H1 (cell line): ENCODE measurements at regions not wholly inside any gene's neighbourhood (a gene's known extent, or its start where the extent isn't known, plus 50 kb on each side); places are given as distances from the start of the nearest gene placed in this dataset.
"Not testable (repeated sequence)": the region's sequence is repeated elsewhere in the genome, so short reads cannot be mapped to it uniquely, and the experiment has no call there.

ENCODE experiments used
- CTCF ChIA-PET: fragments of 300-600 bp; sonication (Branson Sonifier 250); formaldehyde crosslinking; loops from one replicate; lab custom pipeline; 2021; ENCODE audit not compliant: partially characterized antibody; lab: Charles Lee
- POLR2A ChIA-PET: fragments of 300-600 bp; sonication (Branson Sonifier 250); formaldehyde crosslinking; loops from one replicate; lab custom pipeline; 2021; ENCODE audit warnings: inconsistent platforms; ENCODE audit not compliant: partially characterized antibody; lab: Charles Lee
- DNase-seq, 2 experiments: peaks; one replicate each; pipeline versions ENCODE4 v3.0.0 to v3.0.0-alpha.2; 2010 to 2022; ENCODE audit warnings: low spot score in 2 of 2, low read depth in 1 of 2, mixed read lengths in 1 of 2
- FAIRE-seq: peaks from 2 replicates; lab custom pipeline; 2011; peaks lifted over from hg19 to GRCh38; lab: Jason Lieb, UNC
- H2AFZ ChIP-seq: 2 replicates; pipeline ENCODE4 v1.8.1; 2012; ENCODE audit warnings: low read length, inconsistent platforms
- H2AK5ac ChIP-seq: 2 replicates; pipeline ENCODE4 v1.6.1; 2013; ENCODE audit warnings: low read depth, low read length
- H2BK120ac ChIP-seq: replicated peaks from 2 replicates; pipeline ENCODE3; 2013; ENCODE audit warnings: low read depth, low read length, inconsistent platforms
- H2BK12ac ChIP-seq: 2 replicates; pipeline ENCODE4 v1.6.1; 2013; ENCODE audit warnings: low read depth, low read length
- H2BK15ac ChIP-seq: 2 replicates; pipeline ENCODE4 v1.6.1; 2013; ENCODE audit warnings: low read length
- H2BK20ac ChIP-seq: 2 replicates; pipeline ENCODE4 v1.6.1; 2013; ENCODE audit warnings: low read length
- H2BK5ac ChIP-seq: 2 replicates; pipeline ENCODE4 v1.6.1; 2013; ENCODE audit warnings: low read depth, low read length
- H3K14ac ChIP-seq: 2 replicates; pipeline ENCODE4 v1.6.1; 2013; ENCODE audit warnings: inconsistent platforms; ENCODE audit not compliant: insufficient read length
- H3K18ac ChIP-seq: 2 replicates; pipeline ENCODE4 v1.6.1; 2013; ENCODE audit warnings: low read length; ENCODE audit errors: extremely low read depth
- H3K23ac ChIP-seq: 2 replicates; pipeline ENCODE4 v1.6.1; 2013; ENCODE audit warnings: inconsistent platforms; ENCODE audit not compliant: insufficient read length
- H3K23me2 ChIP-seq: 2 replicates; pipeline ENCODE4 v1.6.1; 2013; ENCODE audit warnings: low read depth, low read length
- H3K27ac ChIP-seq: 2 replicates; pipeline ENCODE4 v1.6.1; 2011; ENCODE audit warnings: low read depth, low read length, inconsistent platforms
- H3K27me3 ChIP-seq, 4 experiments: replicated peaks in 1 of 4; 1 replicate in 1 of 4; 2 replicates in 3 of 4; pipeline versions ENCODE4 v1.6.1 to v1.8.1; 2011 to 2013; ENCODE audit warnings: low read length in 3 of 4, mild to moderate bottlenecking in 3 of 4, inconsistent platforms in 2 of 4, mixed read lengths in 2 of 4, moderate library complexity in 1 of 4; ENCODE audit not compliant: control insufficient read depth in 3 of 4, insufficient read depth in 3 of 4; ENCODE audit errors: extremely low read depth in 1 of 4
- H3K36me3 ChIP-seq, 4 experiments: 2 replicates each; pipeline versions ENCODE4 v1.6.1 to v1.8.1; 2011 to 2013; ENCODE audit warnings: mild to moderate bottlenecking in 4 of 4, low read length in 3 of 4, moderate library complexity in 2 of 4, control low read depth in 1 of 4, inconsistent platforms in 1 of 4; ENCODE audit not compliant: insufficient read depth in 4 of 4, control insufficient read depth in 2 of 4
- H3K4ac ChIP-seq: replicated peaks from 2 replicates; pipeline ENCODE3; 2013; ENCODE audit warnings: low read length, low read depth, mixed read lengths, inconsistent platforms; ENCODE audit not compliant: insufficient read length
- H3K4me1 ChIP-seq, 4 experiments: replicated peaks in 1 of 4; 1 replicate in 1 of 4; 2 replicates in 3 of 4; pipeline versions ENCODE4 v1.6.1 to v1.8.1; 2011 to 2013; ENCODE audit warnings: low read length in 3 of 4, inconsistent platforms in 2 of 4, mixed read lengths in 1 of 4; ENCODE audit not compliant: insufficient read depth in 4 of 4, control insufficient read depth in 3 of 4
- H3K4me2 ChIP-seq, 2 experiments: 2 replicates each; pipeline versions ENCODE4 v1.6.1 to v1.8.1; 2011 to 2013; ENCODE audit warnings: low read depth in 2 of 2, low read length in 2 of 2, control low read depth in 1 of 2, inconsistent platforms in 1 of 2, mild to moderate bottlenecking in 1 of 2; ENCODE audit not compliant: insufficient read depth in 1 of 2
- H3K4me3 ChIP-seq, 4 experiments: fragments of 200-600, 300-600 bp in 1 of 4; sonication (generic), shearing (Covaris generic), sonication (Bioruptor Twin) in 1 of 4; 2 replicates each; pipeline versions ENCODE4 v1.5.1 to v1.8.1; 2011 to 2016; ENCODE audit warnings: low read length in 4 of 4, low read depth in 3 of 4, control low read depth in 2 of 4, inconsistent platforms in 2 of 4, mild to moderate bottlenecking in 2 of 4, mixed read lengths in 1 of 4, moderate library complexity in 1 of 4; ENCODE audit not compliant: insufficient read depth in 2 of 4; ENCODE audit errors: extremely low read depth in 1 of 4
- H3K56ac ChIP-seq: replicated peaks from 2 replicates; pipeline ENCODE3; 2013; ENCODE audit warnings: low read depth, mild to moderate bottlenecking, mixed read lengths, low read length, inconsistent platforms; ENCODE audit not compliant: insufficient read length
- H3K79me1 ChIP-seq: 2 replicates; pipeline ENCODE4 v1.6.1; 2013; ENCODE audit warnings: low read depth, low read length, control low read depth
- H3K79me2 ChIP-seq, 2 experiments: 2 replicates each; pipeline versions ENCODE4 v1.6.1 to v1.8.1; 2012 to 2013; ENCODE audit warnings: low read length in 2 of 2, mild to moderate bottlenecking in 2 of 2, inconsistent platforms in 1 of 2; ENCODE audit not compliant: insufficient read depth in 2 of 2, control insufficient read depth in 1 of 2
- H3K9ac ChIP-seq, 4 experiments: replicated peaks in 1 of 4; 1 replicate in 1 of 4; 2 replicates in 3 of 4; pipeline versions ENCODE4 v1.6.1 to v1.8.1; 2011 to 2013; ENCODE audit warnings: low read depth in 3 of 4, low read length in 3 of 4, control low read depth in 2 of 4, mild to moderate bottlenecking in 2 of 4, moderate library complexity in 2 of 4, inconsistent platforms in 1 of 4; ENCODE audit errors: extremely low read depth in 1 of 4
- H3K9me3 ChIP-seq, 2 experiments: 2 replicates each; pipeline versions ENCODE4 v1.6.1 to v1.8.1; 2012 to 2013; ENCODE audit warnings: mild to moderate bottlenecking in 2 of 2, moderate library complexity in 2 of 2, control low read depth in 1 of 2, inconsistent platforms in 1 of 2, low read depth in 1 of 2, low read length in 1 of 2, mixed read lengths in 1 of 2; ENCODE audit not compliant: insufficient read depth in 2 of 2
- H4K20me1 ChIP-seq, 2 experiments: replicated peaks in 1 of 2; 2 replicates each; pipeline versions ENCODE3 to v1.8.1; 2011 to 2013; ENCODE audit warnings: inconsistent platforms in 2 of 2, low read length in 2 of 2, mild to moderate bottlenecking in 1 of 2; ENCODE audit not compliant: insufficient read depth in 2 of 2, control insufficient read depth in 1 of 2
- H4K5ac ChIP-seq: 2 replicates; pipeline ENCODE4 v1.6.1; 2013; ENCODE audit warnings: low read length, low read depth, mixed read lengths, inconsistent platforms; ENCODE audit not compliant: insufficient read length
- H4K8ac ChIP-seq: 2 replicates; pipeline ENCODE4 v1.8.0; 2013; ENCODE audit warnings: mild to moderate bottlenecking, moderate library complexity, low read length, inconsistent platforms; ENCODE audit not compliant: insufficient read depth; ENCODE audit errors: extremely low read depth
- H4K91ac ChIP-seq: replicated peaks from 2 replicates; pipeline ENCODE3; 2013; ENCODE audit warnings: low read length, mixed read lengths, inconsistent platforms; ENCODE audit not compliant: insufficient read length
- WGBS, 2 experiments: shearing (Covaris generic) in 1 of 2; methylation state at CpG; one replicate each; pipeline versions ENCODE4 v1.1.6 to v1.1.7; 2013 to 2015; ENCODE audit warnings: low lambda C conversion rate in 2 of 2, mixed read lengths in 2 of 2, inconsistent platforms in 1 of 2, low coverage in 1 of 2, missing lambda C conversion rate in 1 of 2; ENCODE audit not compliant: insufficient replicate concordance in 2 of 2, insufficient coverage in 1 of 2, insufficient read length in 1 of 2; ENCODE audit errors: extremely low coverage in 1 of 2, missing lambda C conversion rate in 1 of 2; 5-methylcytosine and 5-hydroxymethylcytosine counted together

DNA sequence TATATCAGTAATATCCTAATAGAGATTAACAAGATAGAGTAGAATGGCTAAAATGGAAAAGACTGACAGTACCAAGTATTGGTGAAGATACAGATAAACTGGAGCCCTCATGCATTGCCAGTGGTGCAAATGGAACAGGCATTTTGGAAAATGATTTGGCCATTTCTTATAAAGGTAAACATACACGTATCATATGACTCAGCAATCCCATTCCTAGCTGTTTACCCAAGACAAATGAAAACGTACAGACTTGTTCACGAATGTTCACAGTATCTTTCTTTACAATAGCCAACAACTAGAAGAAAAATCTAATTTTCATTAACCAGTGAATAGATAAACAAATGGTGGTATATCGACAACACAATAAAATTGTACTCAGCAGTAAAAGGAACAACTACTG lies 86.4 kb downstream of the FOXD4L6 start:
- H2BK5ac ChIP-seq, H3K79me1 ChIP-seq, H2BK120ac ChIP-seq, H3K23ac ChIP-seq, H2AFZ ChIP-seq, H3K18ac ChIP-seq, H3K79me2 ChIP-seq, H2BK12ac ChIP-seq, H3K56ac ChIP-seq, H3K4me2 ChIP-seq, H2AK5ac ChIP-seq, H4K8ac ChIP-seq, H3K4me3 ChIP-seq, CTCF ChIA-PET, H3K9ac ChIP-seq, H3K4ac ChIP-seq, H4K5ac ChIP-seq, H3K23me2 ChIP-seq, H3K36me3 ChIP-seq, H4K91ac ChIP-seq, DNase-seq, H3K9me3 ChIP-seq, POLR2A ChIA-PET, H2BK20ac ChIP-seq, H4K20me1 ChIP-seq, FAIRE-seq, H2BK15ac ChIP-seq, H3K27me3 ChIP-seq, H3K14ac ChIP-seq, H3K27ac ChIP-seq, H3K4me1 ChIP-seq: not testable (repeated sequence)
- WGBS, 2 experiments: 69% methylated on average over 4 of the region's 4 CpGs; no CpG with 5 or more reads in 1 of the 2 experiments

DNA sequence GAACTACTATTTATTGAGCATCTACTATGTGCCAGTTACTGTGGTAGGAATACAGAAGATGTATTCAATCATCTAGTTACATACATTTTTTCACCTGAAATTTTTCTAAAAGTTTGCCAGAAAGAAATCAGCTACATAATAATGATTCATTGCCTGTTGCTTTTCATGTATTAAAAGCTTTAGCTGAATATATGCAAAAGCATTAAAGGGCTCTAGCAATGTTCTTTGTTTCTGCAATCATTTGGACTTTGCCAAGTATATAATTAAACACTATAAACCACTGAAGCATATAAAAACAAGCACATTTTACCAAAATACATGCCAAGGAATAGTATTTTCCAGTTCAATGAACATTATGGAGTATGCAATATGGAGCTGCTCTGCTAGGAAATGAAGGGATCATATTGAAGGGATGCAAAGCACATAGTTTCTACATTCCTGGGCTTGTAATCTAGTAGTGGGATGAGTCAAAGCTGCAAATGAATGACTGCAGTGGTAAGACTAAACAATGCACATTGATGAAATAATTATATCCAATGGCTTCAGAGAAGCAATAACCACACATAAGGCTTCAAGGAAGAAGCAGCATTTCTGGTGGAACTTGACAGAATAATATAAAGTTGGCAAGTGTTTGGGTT lies 87.7 kb downstream of the FOXD4L6 start:
- H2BK120ac ChIP-seq, H2BK12ac ChIP-seq, H3K27ac ChIP-seq, H3K4me2 ChIP-seq, H3K18ac ChIP-seq, H3K36me3 ChIP-seq, CTCF ChIA-PET, H3K79me2 ChIP-seq, H3K14ac ChIP-seq, H2AK5ac ChIP-seq, H3K27me3 ChIP-seq, H3K4ac ChIP-seq, H2BK20ac ChIP-seq, H4K91ac ChIP-seq, H4K5ac ChIP-seq, H4K20me1 ChIP-seq, DNase-seq, H2BK15ac ChIP-seq, H3K4me3 ChIP-seq, H3K4me1 ChIP-seq, H3K56ac ChIP-seq, H3K9me3 ChIP-seq, FAIRE-seq, H4K8ac ChIP-seq, H3K23me2 ChIP-seq, H3K9ac ChIP-seq, H3K23ac ChIP-seq, H2AFZ ChIP-seq, H2BK5ac ChIP-seq, H3K79me1 ChIP-seq, POLR2A ChIA-PET: not testable (repeated sequence)
